ENCODE measurements at regions not wholly inside any gene's neighbourhood (a gene's known extent, or its start where the extent isn't known, plus 50 kb on each side); places are given as distances from the start of the nearest gene placed in this dataset.

DNA sequence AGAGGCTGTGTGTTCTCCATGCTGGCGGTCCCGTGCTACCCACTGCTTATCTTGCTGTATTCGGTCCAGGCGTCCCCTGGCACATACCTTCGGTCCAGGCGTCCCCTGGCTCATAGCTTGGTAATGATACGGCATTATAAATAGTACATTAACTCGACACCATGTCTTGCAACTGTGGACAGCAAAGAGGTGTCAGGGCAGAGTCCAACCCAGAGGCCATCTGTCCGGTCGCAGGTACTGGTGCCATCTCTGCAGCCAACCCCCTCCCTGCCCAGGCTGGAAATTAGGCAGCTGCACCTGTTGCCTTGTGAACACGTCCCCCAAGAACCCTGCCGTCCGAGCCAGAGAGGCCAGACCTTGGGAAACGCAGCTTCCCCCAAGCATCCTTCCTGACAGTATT is 634.3 kb downstream of the BRD1 start:
- H3K4me3 ChIP-seq, result no peak overlapping the region
- no peaks in the 10 kb centered on the region for H3K27me3 ChIP-seq
- ATAC-seq (peak; percentile 87 to 93 (median 88)), DNase-seq (peak in 3 of 5 donors; percentile 34 to 76 (median 50))
- peaks cover 0 to 28% (median 7%) of the 10 kb centered on the region in 12 donors for H3K4me1 ChIP-seq
- intact Hi-C loops (cut with DNase I), result no loop called here
- peak overlapping the region in 1 of 12 donors; percentile 16 for H3K27ac ChIP-seq
- TF ChIP-seq, protein P1, sequence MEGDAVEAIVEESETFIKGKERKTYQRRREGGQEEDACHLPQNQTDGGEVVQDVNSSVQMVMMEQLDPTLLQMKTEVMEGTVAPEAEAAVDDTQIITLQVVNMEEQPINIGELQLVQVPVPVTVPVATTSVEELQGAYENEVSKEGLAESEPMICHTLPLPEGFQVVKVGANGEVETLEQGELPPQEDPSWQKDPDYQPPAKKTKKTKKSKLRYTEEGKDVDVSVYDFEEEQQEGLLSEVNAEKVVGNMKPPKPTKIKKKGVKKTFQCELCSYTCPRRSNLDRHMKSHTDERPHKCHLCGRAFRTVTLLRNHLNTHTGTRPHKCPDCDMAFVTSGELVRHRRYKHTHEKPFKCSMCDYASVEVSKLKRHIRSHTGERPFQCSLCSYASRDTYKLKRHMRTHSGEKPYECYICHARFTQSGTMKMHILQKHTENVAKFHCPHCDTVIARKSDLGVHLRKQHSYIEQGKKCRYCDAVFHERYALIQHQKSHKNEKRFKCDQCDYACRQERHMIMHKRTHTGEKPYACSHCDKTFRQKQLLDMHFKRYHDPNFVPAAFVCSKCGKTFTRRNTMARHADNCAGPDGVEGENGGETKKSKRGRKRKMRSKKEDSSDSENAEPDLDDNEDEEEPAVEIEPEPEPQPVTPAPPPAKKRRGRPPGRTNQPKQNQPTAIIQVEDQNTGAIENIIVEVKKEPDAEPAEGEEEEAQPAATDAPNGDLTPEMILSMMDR (IDR thresholded peaks at IDR 0.05), result no peak
- no peak for TF ChIP-seq POLR2A (IDR thresholded peaks at IDR 0.05)
- H3K36me3 ChIP-seq, result no peaks in the 10 kb centered on the region
- no peaks in the 10 kb centered on the region for H3K9me3 ChIP-seq
- 66 to 71% (median 68%) methylated on average over 13 to 14 of the region's 14 CpGs for WGBS, 4 donors

DNA sequence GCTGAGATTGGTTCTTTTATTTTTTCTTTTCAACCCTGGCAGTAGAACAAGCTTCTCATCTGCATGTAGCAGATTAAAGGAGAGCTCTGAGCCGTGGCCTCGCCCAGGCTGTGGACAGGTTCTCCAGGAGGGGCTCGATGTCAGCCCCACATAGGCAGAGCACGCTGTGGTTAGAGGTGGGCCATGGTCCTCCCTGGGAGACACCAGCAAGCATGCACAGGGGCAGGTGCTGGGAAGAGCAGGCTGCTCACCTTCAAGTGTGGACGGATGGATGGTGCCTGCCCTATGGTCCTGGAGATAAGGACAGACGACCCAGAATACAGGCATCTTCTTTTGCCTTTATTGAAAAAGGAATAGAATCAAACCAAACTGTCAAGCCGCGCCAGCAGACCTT is 634.8 kb downstream of the BRD1 start:
- Histone ChIP-seq H3K9me3 (no peaks in the 10 kb centered on the region), H3K4me1 (peaks cover 0 to 28% (median 7%) of the 10 kb centered on the region in 12 donors), H3K27me3 (no peaks in the 10 kb centered on the region), H3K27ac (peak overlapping the region in 3 of 12 donors; percentile 14 to 24 (median 16)), H3K4me3 (no peak overlapping the region), H3K36me3 (no peaks in the 10 kb centered on the region)
- WGBS, 4 donors, result 53 to 73% (median 67%) methylated on average over 7 to 8 of the region's 8 CpGs
- intact Hi-C loops (cut with DNase I), result no loop called here
- ATAC-seq (no peak), DNase-seq (no peak)
- TF ChIP-seq, protein P1 (IDR thresholded peaks at IDR 0.05), result no peak
- no peak for TF ChIP-seq POLR2A (IDR thresholded peaks at IDR 0.05)

DNA sequence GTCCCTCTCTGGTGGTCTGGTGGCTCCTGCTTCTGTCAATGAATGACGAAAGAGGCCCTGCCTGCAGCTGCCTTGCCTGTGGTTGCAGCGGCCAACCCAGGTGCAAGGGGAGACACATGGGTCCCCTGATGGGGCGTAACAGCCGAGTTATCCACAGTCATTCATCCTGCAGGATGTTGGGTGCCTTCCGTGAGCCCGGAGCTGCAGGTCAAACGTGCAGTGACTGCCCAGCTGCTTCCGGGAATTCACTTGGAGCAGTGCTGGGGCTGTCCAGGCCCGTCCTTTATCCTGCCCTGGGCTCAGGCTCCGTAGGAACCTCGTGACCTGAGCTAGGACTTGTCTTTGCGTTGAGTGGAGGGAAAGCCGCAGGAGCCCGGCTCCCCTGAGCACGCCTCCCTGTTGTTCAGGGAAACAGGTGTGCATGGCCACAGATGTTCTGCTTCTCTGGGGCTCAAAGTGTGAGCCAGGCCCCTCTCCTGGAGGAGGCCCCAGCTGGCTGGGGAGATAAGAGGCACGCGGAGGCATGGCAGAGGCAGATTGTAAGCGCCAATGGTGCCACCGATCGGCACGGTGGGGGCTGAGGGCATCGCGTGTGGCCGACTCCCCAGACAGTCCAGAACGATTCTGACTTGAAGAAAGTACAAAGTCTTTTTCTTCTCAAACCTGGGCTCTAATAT is 635.4 kb downstream of the BRD1 start:
- Histone ChIP-seq H3K4me1 (peaks cover 0 to 24% (median 7%) of the 10 kb centered on the region in 12 donors), H3K36me3 (no peaks in the 10 kb centered on the region), H3K27me3 (no peaks in the 10 kb centered on the region), H3K4me3 (no peak overlapping the region), H3K9me3 (no peaks in the 10 kb centered on the region), H3K27ac (no peak overlapping the region)
- TF ChIP-seq POLR2A (IDR thresholded peaks at IDR 0.05), result no peak
- TF ChIP-seq, protein P1 (IDR thresholded peaks at IDR 0.05), result no peak
- intact Hi-C loops (cut with DNase I), result no loop called here
- WGBS, 4 donors, result 42 to 72% (median 58%) methylated on average over 16 to 25 of the region's 25 CpGs
- peak in 2 of 4 donors; percentile 41 to 45 for ATAC-seq
- DNase-seq, result peak in 1 of 5 donors; percentile 38

DNA sequence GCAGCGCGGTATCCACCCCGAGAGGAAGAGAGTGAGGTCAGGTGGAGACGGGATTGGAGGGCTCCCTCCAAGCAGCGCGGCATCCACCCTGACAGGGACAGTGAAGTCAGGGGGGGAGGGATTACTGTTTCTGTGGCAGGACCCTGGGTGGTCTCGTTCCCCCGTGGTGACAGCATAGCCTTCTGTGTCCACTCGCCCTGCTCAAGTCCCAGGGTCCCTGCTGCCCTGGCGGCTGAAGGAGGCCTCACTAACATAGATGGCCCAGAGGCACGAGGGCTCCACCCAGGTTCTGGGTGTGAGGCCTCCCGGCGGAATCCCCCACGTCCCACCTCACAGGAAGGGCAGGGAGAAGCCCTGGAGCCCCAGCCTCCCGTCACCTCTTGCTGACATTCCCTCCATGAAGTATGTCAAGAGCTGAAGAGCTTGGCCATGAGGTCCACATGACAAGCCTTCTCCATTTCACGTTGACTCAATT is 636.1 kb downstream of the BRD1 start:
- H3K27me3 ChIP-seq, result no peaks in the 10 kb centered on the region
- no peak for DNase-seq
- no peaks in the 10 kb centered on the region for H3K36me3 ChIP-seq
- intact Hi-C loops (cut with DNase I), result no loop called here
- TF ChIP-seq, protein P1 (IDR thresholded peaks at IDR 0.05), result no peak
- TF ChIP-seq POLR2A (IDR thresholded peaks at IDR 0.05), result no peak
- no peak overlapping the region for H3K27ac ChIP-seq
- no peak for ATAC-seq
- no peak overlapping the region for H3K4me3 ChIP-seq
- H3K4me1 ChIP-seq, result peaks cover 0 to 24% (median 7%) of the 10 kb centered on the region in 12 donors
- WGBS, 4 donors, result 74 to 79% (median 77%) methylated on average over 12 to 16 of the region's 16 CpGs
- H3K9me3 ChIP-seq, result no peaks in the 10 kb centered on the region

Measured in heart left ventricle (tissue), 16 donors.